ENCODE measurements at regions not wholly inside any gene's neighbourhood (a gene's known extent, or its start where the extent isn't known, plus 50 kb on each side); places are given as distances from the start of the nearest gene placed in this dataset.

DNA sequence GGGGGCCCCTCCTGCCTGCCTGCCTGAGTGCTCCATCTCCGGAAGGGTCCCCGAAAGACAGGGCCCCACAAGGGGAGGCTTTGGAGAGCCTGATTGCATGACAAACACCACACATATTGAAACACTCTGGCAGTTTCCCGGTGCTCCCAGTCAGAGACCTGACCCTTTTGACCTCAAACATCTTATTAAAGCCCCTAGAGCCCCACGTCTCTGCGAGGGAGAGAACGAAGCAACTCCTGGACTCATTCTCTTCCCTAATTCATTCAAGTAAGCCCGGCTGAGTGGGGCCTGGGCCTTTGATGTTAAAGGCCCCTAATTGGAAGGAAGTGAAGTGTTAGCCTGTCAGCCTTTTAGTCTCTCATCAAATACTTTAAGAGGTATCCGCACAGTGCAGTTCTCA lies 335.6 kb downstream of the CYRIA start:
- no peaks in the 10 kb centered on the region for H3K36me3 ChIP-seq (ENCODE audit: insufficient read depth, low read length)
- H3K9me2 ChIP-seq (ENCODE audit: low read depth, low read length), result no peaks in the 10 kb centered on the region
- H3K79me2 ChIP-seq (ENCODE audit: insufficient read depth, low read length), result no peaks in the 10 kb centered on the region
- H3K9ac ChIP-seq (ENCODE audit: low read length), result no peak overlapping the region
- no peaks in the 10 kb centered on the region for H3K4me1 ChIP-seq (ENCODE audit: insufficient read depth, low read length, severe bottlenecking)
- H4K20me1 ChIP-seq (ENCODE audit: insufficient read depth, low read length), result no peaks in the 10 kb centered on the region
- H3K4me2 ChIP-seq (ENCODE audit: low read length), result no peak overlapping the region
- no peak overlapping the region for H3K27ac ChIP-seq (ENCODE audit: low read depth, low read length, poor library complexity, severe bottlenecking)
- H3K4me3 ChIP-seq (ENCODE audit: low read depth, low read length, poor library complexity, severe bottlenecking), result no peak overlapping the region
- no peaks in the 10 kb centered on the region for H3K27me3 ChIP-seq (ENCODE audit: insufficient read depth, low read length)
- no peaks in the 10 kb centered on the region for H3K9me3 ChIP-seq (ENCODE audit: low read length)
- no peak overlapping the region for H2AFZ ChIP-seq (ENCODE audit: low read length)
- TF ChIP-seq EZH2 (IDR thresholded peaks at IDR 0.05; ENCODE audit: borderline replicate concordance, low read length), result no peak
- TF ChIP-seq, protein P1, sequence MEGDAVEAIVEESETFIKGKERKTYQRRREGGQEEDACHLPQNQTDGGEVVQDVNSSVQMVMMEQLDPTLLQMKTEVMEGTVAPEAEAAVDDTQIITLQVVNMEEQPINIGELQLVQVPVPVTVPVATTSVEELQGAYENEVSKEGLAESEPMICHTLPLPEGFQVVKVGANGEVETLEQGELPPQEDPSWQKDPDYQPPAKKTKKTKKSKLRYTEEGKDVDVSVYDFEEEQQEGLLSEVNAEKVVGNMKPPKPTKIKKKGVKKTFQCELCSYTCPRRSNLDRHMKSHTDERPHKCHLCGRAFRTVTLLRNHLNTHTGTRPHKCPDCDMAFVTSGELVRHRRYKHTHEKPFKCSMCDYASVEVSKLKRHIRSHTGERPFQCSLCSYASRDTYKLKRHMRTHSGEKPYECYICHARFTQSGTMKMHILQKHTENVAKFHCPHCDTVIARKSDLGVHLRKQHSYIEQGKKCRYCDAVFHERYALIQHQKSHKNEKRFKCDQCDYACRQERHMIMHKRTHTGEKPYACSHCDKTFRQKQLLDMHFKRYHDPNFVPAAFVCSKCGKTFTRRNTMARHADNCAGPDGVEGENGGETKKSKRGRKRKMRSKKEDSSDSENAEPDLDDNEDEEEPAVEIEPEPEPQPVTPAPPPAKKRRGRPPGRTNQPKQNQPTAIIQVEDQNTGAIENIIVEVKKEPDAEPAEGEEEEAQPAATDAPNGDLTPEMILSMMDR (IDR thresholded peaks at IDR 0.05; ENCODE audit: low read length), result no peak
- H3F3A ChIP-seq (ENCODE audit: insufficient read depth, low read length), result no peaks in the 10 kb centered on the region

GRCh38 chr2:16329421-16329820 lies 336.2 kb downstream of the CYRIA start:
- no peak overlapping the region for H3K4me3 ChIP-seq (ENCODE audit: low read depth, low read length, poor library complexity, severe bottlenecking)
- H3F3A ChIP-seq (ENCODE audit: insufficient read depth, low read length), result no peaks in the 10 kb centered on the region
- no peak overlapping the region for H3K27ac ChIP-seq (ENCODE audit: low read depth, low read length, poor library complexity, severe bottlenecking)
- TF ChIP-seq, protein P1 (IDR thresholded peaks at IDR 0.05; ENCODE audit: low read length), result no peak
- TF ChIP-seq EZH2 (IDR thresholded peaks at IDR 0.05; ENCODE audit: borderline replicate concordance, low read length), result no peak
- no peaks in the 10 kb centered on the region for H3K9me3 ChIP-seq (ENCODE audit: low read length)
- no peaks in the 10 kb centered on the region for H3K79me2 ChIP-seq (ENCODE audit: insufficient read depth, low read length)
- no peak overlapping the region for H2AFZ ChIP-seq (ENCODE audit: low read length)
- H3K36me3 ChIP-seq (ENCODE audit: insufficient read depth, low read length), result no peaks in the 10 kb centered on the region
- H3K27me3 ChIP-seq (ENCODE audit: insufficient read depth, low read length), result no peaks in the 10 kb centered on the region
- no peak overlapping the region for H3K4me2 ChIP-seq (ENCODE audit: low read length)
- no peak overlapping the region for H3K9ac ChIP-seq (ENCODE audit: low read length)
- no peaks in the 10 kb centered on the region for H3K9me2 ChIP-seq (ENCODE audit: low read depth, low read length)
- H4K20me1 ChIP-seq (ENCODE audit: insufficient read depth, low read length), result no peaks in the 10 kb centered on the region
- H3K4me1 ChIP-seq (ENCODE audit: insufficient read depth, low read length, severe bottlenecking), result no peaks in the 10 kb centered on the region

DNA sequence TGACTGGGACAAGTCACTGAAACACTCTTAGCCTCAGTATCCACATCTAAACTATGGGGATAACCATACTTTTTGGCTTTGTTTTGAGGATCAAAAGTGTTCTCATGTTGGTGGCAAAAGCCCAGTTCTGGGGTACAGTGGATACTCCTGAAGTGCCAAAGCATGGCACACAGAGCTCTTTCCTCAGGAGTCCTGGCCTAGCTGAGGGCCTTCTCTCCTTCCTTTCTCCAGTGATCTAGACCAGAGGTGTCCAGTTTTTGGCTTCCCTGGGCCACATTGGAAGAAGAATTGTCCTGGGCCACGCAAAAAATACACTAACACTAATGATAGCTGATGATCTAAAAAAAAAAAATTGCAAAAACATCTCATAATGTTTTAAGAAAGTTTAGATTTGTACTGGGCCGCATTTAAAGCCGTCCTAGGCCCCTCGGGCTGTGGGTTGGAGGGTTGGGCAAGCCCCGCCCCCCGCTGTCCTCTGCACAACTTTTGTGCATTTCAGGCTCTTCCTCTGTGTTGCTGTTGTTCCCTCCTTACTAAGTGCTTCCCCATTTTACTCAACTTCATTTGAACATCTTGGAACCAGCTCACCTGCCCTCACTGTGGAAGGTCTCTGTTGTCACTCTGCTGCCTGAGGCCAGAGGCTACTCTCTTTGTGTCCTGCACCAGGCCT lies 337.0 kb downstream of the CYRIA start:
- Histone ChIP-seq H3K27ac (ENCODE audit: low read depth, low read length, poor library complexity, severe bottlenecking) (no peak overlapping the region), H4K20me1 (ENCODE audit: insufficient read depth, low read length) (no peaks in the 10 kb centered on the region), H3K9me2 (ENCODE audit: low read depth, low read length) (no peaks in the 10 kb centered on the region), H3F3A (ENCODE audit: insufficient read depth, low read length) (no peaks in the 10 kb centered on the region), H3K36me3 (ENCODE audit: insufficient read depth, low read length) (no peaks in the 10 kb centered on the region), H3K27me3 (ENCODE audit: insufficient read depth, low read length) (no peaks in the 10 kb centered on the region), H3K9me3 (ENCODE audit: low read length) (no peaks in the 10 kb centered on the region), H3K79me2 (ENCODE audit: insufficient read depth, low read length) (no peaks in the 10 kb centered on the region), H3K4me1 (ENCODE audit: insufficient read depth, low read length, severe bottlenecking) (no peaks in the 10 kb centered on the region), H3K4me3 (ENCODE audit: low read depth, low read length, poor library complexity, severe bottlenecking) (no peak overlapping the region), H3K4me2 (ENCODE audit: low read length) (no peak overlapping the region), H2AFZ (ENCODE audit: low read length) (no peak overlapping the region), H3K9ac (ENCODE audit: low read length) (no peak overlapping the region)
- TF ChIP-seq, protein P1 (IDR thresholded peaks at IDR 0.05; ENCODE audit: low read length), result no peak
- no peak for TF ChIP-seq EZH2 (IDR thresholded peaks at IDR 0.05; ENCODE audit: borderline replicate concordance, low read length)
